B cell (primary cell): ENCODE measurements at regions not wholly inside any gene's neighbourhood (a gene's known extent, or its start where the extent isn't known, plus 50 kb on each side); places are given as distances from the start of the nearest gene placed in this dataset.

ENCODE experiments used
- ATAC-seq: fragments of 200-7000 bp; cut with Tn5 transposase; one replicate; pipeline ENCODE4 v1.10.0; 2021; ENCODE audit warnings: low read depth, mild to moderate bottlenecking, moderate number of reproducible peaks, moderate library complexity
- CTCF ChIA-PET: fragments of 350-600 bp; sonication (Branson Sonifier 250); formaldehyde crosslinking; loops from one replicate; lab custom pipeline; 2021; ENCODE audit warnings: antibody characterized with exemption, inconsistent platforms; lab: Charles Lee
- POLR2A ChIA-PET: fragments of 350-600 bp; sonication (Branson Sonifier 250); formaldehyde crosslinking; loops from one replicate; lab custom pipeline; 2021; ENCODE audit warnings: antibody characterized with exemption; lab: Charles Lee
- DNase-seq: peaks from one replicate; pipeline ENCODE4 v3.0.0; 2013
- H2AFZ ChIP-seq: 2 replicates; pipeline ENCODE4 v1.6.1; 2012; ENCODE audit warnings: mild to moderate bottlenecking, low read depth, low read length; ENCODE audit not compliant: insufficient read depth, poor library complexity, severe bottlenecking
- H3K27ac ChIP-seq, 2 donors: 1 replicate in 1 of 2; 2 replicates in 1 of 2; pipeline ENCODE4 v1.5.1; 2012 to 2013; ENCODE audit warnings: low read length in 2 of 2, mild to moderate bottlenecking in 2 of 2, moderate library complexity in 1 of 2
- H3K27me3 ChIP-seq, 4 experiments: fragments of 200-600 bp in 1 of 4; sonication (generic) in 1 of 4; replicated peaks in 1 of 4; 1 replicate in 2 of 4; 2 replicates in 2 of 4; pipeline versions ENCODE4 v1.6.1 to v1.7.0; 2013 to 2016; ENCODE audit warnings: low read length in 3 of 4, mild to moderate bottlenecking in 2 of 4, mixed read lengths in 1 of 4, moderate library complexity in 1 of 4; ENCODE audit not compliant: insufficient read depth in 4 of 4, control insufficient read depth in 3 of 4; ENCODE audit errors: control extremely low read depth in 1 of 4
- H3K36me3 ChIP-seq, 2 experiments: replicated peaks in 1 of 2; 1 replicate in 1 of 2; 2 replicates in 1 of 2; pipeline versions ENCODE4 v1.6.1 to v1.7.1; 2013; ENCODE audit warnings: low read length in 1 of 2; ENCODE audit not compliant: insufficient read depth in 2 of 2, control insufficient read depth in 1 of 2; ENCODE audit errors: control extremely low read depth in 1 of 2, extremely low read depth in 1 of 2
- H3K4me1 ChIP-seq, 2 donors: fragments of 200-600 bp in 1 of 2; sonication (generic) in 1 of 2; 1 replicate in 1 of 2; 2 replicates in 1 of 2; pipeline versions ENCODE4 v1.5.1 to v1.6.1; 2013 to 2017; ENCODE audit warnings: low read length in 2 of 2; ENCODE audit not compliant: control insufficient read depth in 2 of 2, insufficient read depth in 2 of 2
- H3K4me2 ChIP-seq: replicated peaks from 2 replicates; pipeline ENCODE3; 2012; ENCODE audit warnings: mild to moderate bottlenecking, low read depth, low read length; ENCODE audit not compliant: poor library complexity, severe bottlenecking
- H3K4me3 ChIP-seq, 5 experiments: fragments of 200-600 bp in 1 of 5; sonication (generic) in 1 of 5; 1 replicate in 3 of 5; 2 replicates in 2 of 5; pipeline versions ENCODE4 v1.5.1 to v1.7.0; 2011 to 2016; ENCODE audit warnings: low read length in 4 of 5, mild to moderate bottlenecking in 4 of 5, low read depth in 2 of 5, control low read depth in 1 of 5, moderate library complexity in 1 of 5; ENCODE audit not compliant: insufficient read depth in 1 of 5; ENCODE audit errors: control extremely low read depth in 1 of 5, extremely low read depth in 1 of 5
- H3K79me2 ChIP-seq: fragments of 200-600 bp; sonication (generic); one replicate; pipeline ENCODE4 v1.6.0; 2016; ENCODE audit warnings: low read length; ENCODE audit not compliant: control insufficient read depth, insufficient read depth
- H3K9ac ChIP-seq: fragments of 200-600 bp; sonication (generic); 2 replicates; pipeline ENCODE4 v1.6.1; 2017; ENCODE audit warnings: mild to moderate bottlenecking, low read length, moderate library complexity
- H3K9me3 ChIP-seq, 3 donors: one replicate each; pipeline versions ENCODE4 v1.6.1 to v1.7.1; 2013; ENCODE audit warnings: low read length in 2 of 3; ENCODE audit not compliant: control insufficient read depth in 2 of 3, insufficient read depth in 1 of 3; ENCODE audit errors: control extremely low read depth in 1 of 3
- H4K20me1 ChIP-seq: 2 replicates; pipeline ENCODE4 v1.6.0; 2012; ENCODE audit warnings: mild to moderate bottlenecking, low read length; ENCODE audit not compliant: insufficient read depth, control insufficient read depth, poor library complexity, severe bottlenecking
- H3K27ac Mint-ChIP-seq: one replicate; pipeline ENCODE4 v1.8.0; 2021; ENCODE audit warnings: mixed read lengths
- H3K27me3 Mint-ChIP-seq: one replicate; pipeline ENCODE4 v1.8.0; 2021; ENCODE audit warnings: mixed read lengths
- H3K4me1 Mint-ChIP-seq: one replicate; pipeline ENCODE4 v1.8.0; 2021; ENCODE audit warnings: mixed read lengths
- H3K4me3 Mint-ChIP-seq: one replicate; pipeline ENCODE4 v1.8.0; 2021; ENCODE audit warnings: mixed read lengths
- H3K9me3 Mint-ChIP-seq: one replicate; pipeline ENCODE4 v1.8.0; 2022; ENCODE audit warnings: mixed read lengths; ENCODE audit not compliant: insufficient read depth
- EZH2 ChIP-seq: IDR thresholded peaks from 2 replicates; pipeline ENCODE4 v1.6.1; 2012; ENCODE audit warnings: borderline replicate concordance, low read depth, mild to moderate bottlenecking, moderate library complexity, low read length; ENCODE audit not compliant: insufficient read depth, poor library complexity, severe bottlenecking
- WGBS: methylation state at CpG from one replicate; pipeline ENCODE4 v1.1.5; 2013; ENCODE audit warnings: missing lambda C conversion rate; ENCODE audit not compliant: insufficient coverage; 5-methylcytosine and 5-hydroxymethylcytosine counted together
- intact Hi-C: fragments of 100-400 bp; cut with micrococcal nuclease; formaldehyde crosslinking; loops from one replicate; pipeline ENCODE4 v1.10.0; 2022
- TF ChIP-seq, protein P1 (sequence below): fragments of 200-600 bp; IDR thresholded peaks from one replicate; pipeline ENCODE4 v1.8.0; 2022; ENCODE audit warnings: antibody characterized with exemption, mild to moderate bottlenecking

- ChIA-PET POLR2A (no interaction called here), CTCF (no interaction called here)
- H3K4me3 ChIP-seq: no peak overlapping the region
- Mint-ChIP-seq H3K4me3 (no peak overlapping the region), H3K27me3 (no peaks in the 10 kb centered on the region), H3K4me1 (peaks cover 25% of the 10 kb centered on the region), H3K9me3 (no peaks in the 10 kb centered on the region), H3K27ac (no peak overlapping the region)
- WGBS: 65% methylated on average over 2 of the region's 4 CpGs
- no peak overlapping the region for H2AFZ ChIP-seq
- DNase-seq: peak; percentile 54
- H3K36me3 ChIP-seq: no peaks in the 10 kb centered on the region
- intact Hi-C loops: no loop called here
- no peaks in the 10 kb centered on the region for H3K79me2 ChIP-seq
- peak overlapping the region; percentile 40 for H3K4me2 ChIP-seq
- no peak for TF ChIP-seq EZH2
- TF ChIP-seq, protein P1, sequence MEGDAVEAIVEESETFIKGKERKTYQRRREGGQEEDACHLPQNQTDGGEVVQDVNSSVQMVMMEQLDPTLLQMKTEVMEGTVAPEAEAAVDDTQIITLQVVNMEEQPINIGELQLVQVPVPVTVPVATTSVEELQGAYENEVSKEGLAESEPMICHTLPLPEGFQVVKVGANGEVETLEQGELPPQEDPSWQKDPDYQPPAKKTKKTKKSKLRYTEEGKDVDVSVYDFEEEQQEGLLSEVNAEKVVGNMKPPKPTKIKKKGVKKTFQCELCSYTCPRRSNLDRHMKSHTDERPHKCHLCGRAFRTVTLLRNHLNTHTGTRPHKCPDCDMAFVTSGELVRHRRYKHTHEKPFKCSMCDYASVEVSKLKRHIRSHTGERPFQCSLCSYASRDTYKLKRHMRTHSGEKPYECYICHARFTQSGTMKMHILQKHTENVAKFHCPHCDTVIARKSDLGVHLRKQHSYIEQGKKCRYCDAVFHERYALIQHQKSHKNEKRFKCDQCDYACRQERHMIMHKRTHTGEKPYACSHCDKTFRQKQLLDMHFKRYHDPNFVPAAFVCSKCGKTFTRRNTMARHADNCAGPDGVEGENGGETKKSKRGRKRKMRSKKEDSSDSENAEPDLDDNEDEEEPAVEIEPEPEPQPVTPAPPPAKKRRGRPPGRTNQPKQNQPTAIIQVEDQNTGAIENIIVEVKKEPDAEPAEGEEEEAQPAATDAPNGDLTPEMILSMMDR: no peak
- H3K9me3 ChIP-seq: no peaks in the 10 kb centered on the region
- H3K27ac ChIP-seq: peak overlapping the region in 1 of 2 donors; percentile 83
- H3K4me1 ChIP-seq: peaks cover 18 to 29% of the 10 kb centered on the region in 2 donors
- no peak overlapping the region for H3K9ac ChIP-seq
- no peaks in the 10 kb centered on the region for H4K20me1 ChIP-seq
- no peaks in the 10 kb centered on the region for H3K27me3 ChIP-seq
- ATAC-seq: peak; percentile 64
Observed at GRCh38 chr6:87807475-87807874, 105.4 kb upstream of the AKIRIN2 start.

DNA sequence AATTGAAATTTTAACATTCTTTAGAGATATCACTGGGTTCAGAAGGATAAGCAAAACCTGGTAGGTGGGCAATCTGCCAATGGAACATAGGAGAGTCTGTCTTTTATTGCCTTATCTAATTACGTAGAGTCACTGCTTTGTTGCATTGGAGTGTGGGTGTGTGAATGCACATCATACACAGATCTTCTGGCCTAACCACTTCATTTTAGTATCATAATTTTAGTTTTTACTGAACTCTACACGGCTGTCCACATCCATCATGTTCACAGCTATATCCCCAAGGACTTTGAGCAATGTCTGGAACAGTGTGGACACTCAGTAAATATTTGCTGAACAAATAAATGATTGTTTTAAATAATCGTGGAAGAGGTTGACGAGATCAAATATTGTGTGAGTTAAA is 104.6 kb upstream of the AKIRIN2 start:
- H3K36me3 ChIP-seq: no peaks in the 10 kb centered on the region
- H3K4me1 ChIP-seq: peaks cover 18 to 29% of the 10 kb centered on the region in 2 donors
- H3K4me3 ChIP-seq: no peak overlapping the region
- no peaks in the 10 kb centered on the region for H4K20me1 ChIP-seq
- peak overlapping the region; percentile 53 for H3K4me2 ChIP-seq
- H3K9me3 Mint-ChIP-seq: no peaks in the 10 kb centered on the region
- H3K27me3 Mint-ChIP-seq: no peaks in the 10 kb centered on the region
- H3K27me3 ChIP-seq: no peaks in the 10 kb centered on the region
- DNase-seq: no peak
- CTCF ChIA-PET: no interaction called here
- no peak overlapping the region for H3K27ac Mint-ChIP-seq
- no peak for ATAC-seq
- no CpG with 5 or more reads among the region's 4 CpGs for WGBS
- intact Hi-C loops: no loop called here
- no peaks in the 10 kb centered on the region for H3K9me3 ChIP-seq
- POLR2A ChIA-PET: no interaction called here
- H2AFZ ChIP-seq: no peak overlapping the region
- H3K9ac ChIP-seq: no peak overlapping the region
- H3K4me3 Mint-ChIP-seq: no peak overlapping the region
- peak overlapping the region in 1 of 2 donors; percentile 83 for H3K27ac ChIP-seq
- H3K4me1 Mint-ChIP-seq: peaks cover 25% of the 10 kb centered on the region
- H3K79me2 ChIP-seq: no peaks in the 10 kb centered on the region
- no peak for TF ChIP-seq EZH2
- TF ChIP-seq, protein P1: no peak
